GM19238 (cell line): ENCODE measurements at regions not wholly inside any gene's neighbourhood (a gene's known extent, or its start where the extent isn't known, plus 50 kb on each side); places are given as distances from the start of the nearest gene placed in this dataset.
"Not testable (repeated sequence)": the region's sequence is repeated elsewhere in the genome, so short reads cannot be mapped to it uniquely, and the experiment has no call there.

Experiments
- DNase-seq: peaks from one replicate; pipeline ENCODE4 v3.0.0; 2011; ENCODE audit warnings: low spot score; ENCODE audit not compliant: insufficient read length

DNA sequence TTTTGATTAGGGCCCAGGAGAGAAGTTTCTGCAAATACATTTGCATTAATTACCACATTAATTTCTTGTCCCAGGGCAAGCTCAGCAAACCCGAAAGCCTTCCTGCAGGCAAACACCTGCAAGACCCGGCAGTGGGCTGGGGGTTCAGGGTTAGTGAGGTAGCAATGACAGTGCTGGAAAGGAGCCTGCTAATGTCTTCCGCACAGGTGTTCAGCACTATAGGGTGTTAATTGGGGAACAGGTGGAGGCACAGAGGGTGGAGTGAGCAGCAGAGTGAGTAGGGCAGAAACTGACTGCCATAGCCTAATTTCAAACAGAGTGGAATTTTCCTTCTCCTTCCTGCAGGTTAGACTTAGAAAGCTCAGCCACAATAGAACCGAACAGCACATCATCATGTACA is 50.9 kb upstream of the UBASH3B start:
- no peak for DNase-seq

DNA sequence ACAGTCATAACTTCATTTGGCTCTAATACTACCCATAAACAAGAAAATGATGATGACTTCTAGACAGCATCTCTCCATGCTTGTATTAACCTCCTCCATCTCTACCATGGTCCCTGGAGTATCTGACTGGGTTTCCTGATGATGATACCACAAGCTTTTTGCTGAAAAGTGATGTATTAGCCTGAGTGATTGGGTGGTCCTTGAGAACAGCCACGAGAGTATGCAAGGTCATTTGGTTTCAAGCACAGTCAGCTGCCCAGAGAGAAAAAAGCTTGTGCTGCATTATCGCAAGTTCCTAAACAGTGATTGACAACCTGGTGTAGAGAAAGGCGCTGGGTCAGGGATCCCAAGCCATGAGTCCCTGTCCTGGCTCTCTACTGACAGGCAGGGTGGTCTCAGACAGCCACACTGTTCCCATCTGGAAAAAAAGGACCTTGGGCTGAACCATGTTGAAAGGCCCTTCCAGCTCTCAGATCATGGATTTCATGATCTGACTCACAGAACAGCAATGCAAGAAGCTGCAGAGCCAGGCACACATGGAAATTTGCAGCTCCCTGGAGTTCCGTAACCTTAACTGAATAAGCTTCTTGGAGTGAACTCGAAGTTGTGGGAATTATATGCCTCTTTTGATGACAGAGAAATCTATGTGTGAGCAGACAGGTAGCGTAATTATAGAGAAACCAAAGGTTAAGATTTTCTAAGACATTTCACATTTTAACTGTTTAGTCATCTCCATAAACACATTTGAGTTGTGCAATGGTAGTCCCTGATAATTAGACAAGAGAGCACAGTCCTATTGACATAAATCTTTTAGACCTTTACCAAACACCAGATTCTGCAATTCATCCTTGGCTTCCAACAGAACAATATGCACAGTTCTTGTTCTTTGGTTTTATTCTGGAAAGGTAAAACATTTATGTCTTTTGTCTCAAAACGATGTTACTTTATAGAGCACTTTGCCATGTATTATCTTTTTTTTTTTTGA is 54.1 kb upstream of the UBASH3B start:
- no peak for DNase-seq

DNA sequence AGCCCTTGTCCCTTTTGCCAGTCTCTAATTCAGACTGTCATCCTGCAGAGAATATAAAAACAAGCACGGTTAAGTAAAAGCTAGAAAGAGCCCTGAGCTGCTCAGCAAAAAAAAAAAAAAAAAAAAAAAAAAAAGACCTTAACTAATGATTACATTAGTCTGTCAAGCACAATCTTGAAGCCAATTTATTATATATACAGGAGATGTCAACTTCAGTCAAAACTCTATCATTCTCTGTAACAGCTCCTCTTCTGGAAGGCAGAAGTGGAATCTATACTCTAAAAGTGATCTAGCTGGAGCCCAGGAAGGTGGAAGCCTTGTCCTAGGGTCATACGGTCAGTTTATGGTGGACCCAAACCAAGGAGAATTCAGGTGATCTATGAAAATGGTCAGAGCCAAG is 55.2 kb upstream of the UBASH3B start:
- DNase-seq = no peak

DNA sequence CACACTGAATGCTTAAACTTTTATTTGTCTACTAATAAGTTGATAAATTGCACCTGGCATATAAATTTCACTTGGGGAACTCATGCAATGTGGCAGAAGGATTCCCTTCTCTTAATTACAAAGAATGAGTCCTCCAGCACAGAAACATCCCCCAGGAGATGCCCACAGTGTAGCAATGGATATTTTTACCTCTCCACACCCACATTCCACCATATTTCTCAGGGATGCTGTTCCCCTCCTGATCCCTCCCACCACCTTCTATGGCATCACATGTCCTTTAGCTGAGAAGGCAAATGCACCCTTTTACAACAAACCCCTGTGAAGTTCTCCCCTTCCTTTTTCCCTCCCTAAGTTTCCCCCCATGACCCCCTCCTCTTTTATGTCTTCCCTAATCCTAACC is 56.1 kb upstream of the UBASH3B start:
- no peak for DNase-seq

DNA sequence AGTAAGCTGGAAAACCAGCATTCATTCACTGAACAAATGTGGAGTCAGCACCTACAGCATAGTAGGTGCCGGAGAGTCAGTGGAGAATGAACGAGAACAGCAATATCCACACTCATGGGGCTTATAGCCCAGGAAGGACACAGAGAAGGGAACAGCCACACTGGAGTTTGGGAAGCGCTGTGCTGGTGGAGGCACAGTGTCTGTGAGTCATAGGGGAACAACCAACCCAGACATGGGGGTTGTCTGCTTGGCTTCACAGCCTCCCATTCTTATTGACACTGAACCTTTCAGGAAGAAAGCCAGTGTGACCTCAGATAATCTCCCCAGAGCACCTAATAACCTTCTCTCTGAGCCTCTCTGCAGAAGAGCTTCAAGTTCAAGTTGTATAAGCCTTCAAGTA is 56.6 kb upstream of the UBASH3B start:
- no peak for DNase-seq

DNA sequence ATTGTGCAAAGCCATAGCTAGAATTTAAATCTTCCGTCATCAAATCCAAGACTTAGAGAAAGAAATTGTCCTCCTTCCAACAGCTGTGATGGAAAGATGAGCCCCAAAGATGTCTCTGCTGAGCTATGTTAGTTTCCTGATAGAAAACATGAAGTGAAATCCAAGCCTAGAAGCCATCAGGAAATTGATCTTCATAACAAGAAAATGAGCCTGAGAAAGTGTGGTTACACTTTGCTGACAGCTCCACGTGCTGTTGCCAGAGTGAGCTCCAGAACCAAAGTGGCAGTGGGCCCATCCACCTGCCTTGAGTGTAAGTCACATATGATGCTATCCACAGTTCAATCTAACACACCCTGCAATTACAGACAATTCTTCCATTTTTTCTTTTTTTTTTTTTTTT is 58.0 kb upstream of the UBASH3B start:
- no peak for DNase-seq

DNA sequence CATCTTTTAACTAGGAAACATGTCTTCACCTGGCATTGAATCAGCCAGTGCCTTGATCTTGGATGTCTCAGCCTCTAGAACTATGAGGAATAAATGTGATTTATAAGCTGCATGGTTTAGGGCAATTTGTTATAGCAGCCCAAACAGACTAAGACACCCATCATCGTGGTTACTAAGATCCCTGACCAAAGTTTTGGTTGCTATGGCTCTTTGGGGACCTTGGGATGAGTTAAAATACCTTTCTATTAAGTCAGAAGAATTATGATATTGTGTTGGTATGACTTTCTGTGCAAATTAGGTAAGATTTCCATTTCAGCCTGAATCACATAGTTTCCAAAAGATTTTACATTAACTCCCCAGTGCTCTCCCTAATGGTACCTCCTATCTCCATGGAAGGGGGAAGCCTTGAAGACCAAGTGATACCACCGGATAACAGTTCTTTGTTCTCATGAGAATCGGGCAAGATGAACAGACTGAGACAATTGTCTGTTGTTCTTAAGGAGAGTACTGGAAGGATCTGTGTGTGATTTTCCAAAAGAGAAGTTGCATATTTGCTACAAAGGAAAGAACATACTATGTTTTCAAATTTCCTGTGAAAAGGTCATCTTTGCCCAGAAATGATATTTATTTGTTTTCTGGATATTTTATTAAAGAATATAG is 60.4 kb upstream of the UBASH3B start:
- DNase-seq = no peak

DNA sequence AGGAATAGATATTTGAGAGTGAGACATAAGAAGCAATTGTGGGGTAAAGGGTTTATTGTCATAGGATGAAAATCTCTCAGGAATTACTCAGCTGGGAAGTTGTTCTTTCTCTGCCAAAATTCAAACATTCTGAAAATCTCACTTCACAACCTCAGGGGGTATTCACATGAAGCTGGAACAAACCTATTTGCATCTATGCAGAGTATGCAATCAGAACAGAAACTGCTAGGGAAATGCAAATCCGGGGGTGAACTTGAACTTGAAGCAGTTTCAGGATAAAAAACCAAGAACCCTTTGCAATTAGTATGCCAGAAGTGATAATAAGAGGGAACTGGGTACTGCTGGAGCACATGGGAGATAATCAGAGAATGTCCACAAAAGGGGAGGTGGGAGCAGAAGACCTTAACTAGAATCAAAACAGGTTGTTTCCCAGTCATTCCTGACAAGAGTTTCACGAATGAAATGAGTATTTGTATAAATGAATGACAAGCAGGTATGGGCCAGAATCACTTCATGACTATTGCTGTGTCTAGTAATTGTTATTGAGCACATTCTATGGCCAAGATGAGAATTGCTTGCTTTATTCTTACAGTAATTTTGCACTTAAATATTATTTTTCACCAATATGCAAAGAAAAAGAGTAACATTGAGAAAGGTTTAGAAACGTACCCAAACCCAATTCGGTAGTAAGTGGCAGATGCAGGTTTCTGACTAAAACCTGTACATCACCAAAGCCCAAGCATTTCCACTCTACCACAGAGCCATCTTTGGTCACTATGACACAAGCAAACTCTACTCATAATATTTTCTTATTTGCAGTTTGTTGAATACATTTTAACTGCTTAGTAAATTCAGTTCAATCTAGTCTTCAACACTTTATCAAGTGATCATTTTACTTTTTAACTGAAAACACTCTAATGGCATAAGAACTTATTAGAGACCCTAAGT is 61.8 kb upstream of the UBASH3B start:
- DNase-seq = no peak

DNA sequence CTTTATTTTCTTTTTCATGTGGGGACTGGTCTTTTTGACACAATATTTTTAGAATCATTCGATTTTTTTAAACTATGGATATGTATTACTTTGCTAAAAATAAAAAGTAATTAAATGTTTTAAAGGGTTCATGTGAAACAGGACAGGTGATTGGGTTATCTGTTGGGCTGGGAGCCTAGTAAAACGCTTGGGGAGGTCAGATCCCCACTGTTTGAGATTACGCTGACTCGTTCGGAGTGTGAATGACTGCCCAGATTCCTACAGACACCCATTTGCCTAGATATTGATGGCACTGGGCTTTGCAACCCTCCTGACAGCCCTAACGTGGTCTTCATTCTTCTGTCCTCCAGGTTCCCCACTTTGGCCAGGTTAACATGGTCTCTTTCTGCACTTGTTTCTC is 62.9 kb upstream of the UBASH3B start:
- no peak for DNase-seq

DNA sequence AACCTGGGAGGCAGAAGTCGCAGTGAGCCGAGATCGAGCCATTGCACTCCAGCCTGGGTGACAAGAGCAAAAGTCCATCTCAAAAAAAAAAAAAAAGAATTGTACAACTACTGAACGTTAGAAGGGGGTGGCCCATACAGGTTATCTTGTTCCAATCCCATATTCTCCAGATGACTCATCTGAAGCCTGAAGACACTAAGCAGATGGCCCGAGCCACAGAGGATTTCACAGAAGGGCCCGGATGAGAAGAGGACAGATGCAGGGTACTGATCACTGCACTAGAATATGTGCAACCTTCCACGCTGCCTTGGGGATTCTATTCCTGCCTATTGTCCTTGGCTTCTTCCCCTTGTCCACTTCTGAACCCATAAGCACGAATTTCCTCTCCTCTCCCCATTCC is 70.9 kb upstream of the UBASH3B start:
- no peak for DNase-seq

DNA sequence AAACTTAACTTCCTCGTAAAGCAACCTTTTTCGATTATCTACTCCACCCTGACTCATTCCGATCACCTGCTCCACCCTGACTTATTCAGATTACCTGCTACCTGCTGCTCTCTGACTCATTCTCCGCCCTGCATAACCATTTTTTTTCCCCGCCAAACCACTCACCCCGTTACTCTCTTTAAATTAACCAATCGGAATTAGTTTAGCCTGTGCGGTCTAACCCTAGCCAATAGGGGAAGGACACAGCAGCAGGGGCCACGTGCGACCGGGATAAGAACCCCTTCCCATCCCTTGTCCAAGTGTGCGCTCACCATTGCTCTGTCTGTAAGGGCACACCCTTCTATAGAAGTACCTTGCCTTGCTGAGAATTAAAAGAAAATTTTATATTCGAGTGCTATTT is 75.5 kb upstream of the UBASH3B start:
- not testable (repeated sequence) for DNase-seq

DNA sequence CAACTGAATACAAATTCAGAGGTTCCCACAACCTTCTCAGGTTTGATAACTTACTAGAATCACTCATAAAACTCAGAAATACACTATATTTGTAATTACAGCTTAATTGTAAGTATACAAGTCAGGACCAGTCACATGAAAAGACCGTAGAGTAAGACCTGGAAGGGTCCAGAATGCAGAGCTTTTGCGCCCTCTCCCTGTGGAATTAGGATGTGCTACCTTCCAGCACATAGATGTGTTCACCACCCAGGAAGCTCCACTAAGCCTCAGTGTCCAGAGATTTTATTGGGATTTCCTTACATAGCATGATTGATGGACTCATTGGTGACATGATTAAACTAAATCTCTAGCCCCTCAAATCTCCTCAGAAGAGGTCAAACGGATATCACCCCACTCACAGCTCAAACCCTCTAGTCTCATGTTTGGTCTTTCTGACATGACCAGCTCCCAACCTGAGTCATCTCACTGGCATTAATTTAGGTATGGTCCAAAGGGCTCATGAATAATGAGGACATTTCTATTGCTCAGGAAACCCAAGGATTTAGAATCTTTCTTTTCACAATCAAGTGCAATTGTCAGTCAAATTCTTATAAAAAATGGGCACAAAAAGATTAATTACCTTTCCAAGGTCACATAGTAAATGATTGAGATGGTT is 77.2 kb upstream of the UBASH3B start:
- no peak for DNase-seq

DNA sequence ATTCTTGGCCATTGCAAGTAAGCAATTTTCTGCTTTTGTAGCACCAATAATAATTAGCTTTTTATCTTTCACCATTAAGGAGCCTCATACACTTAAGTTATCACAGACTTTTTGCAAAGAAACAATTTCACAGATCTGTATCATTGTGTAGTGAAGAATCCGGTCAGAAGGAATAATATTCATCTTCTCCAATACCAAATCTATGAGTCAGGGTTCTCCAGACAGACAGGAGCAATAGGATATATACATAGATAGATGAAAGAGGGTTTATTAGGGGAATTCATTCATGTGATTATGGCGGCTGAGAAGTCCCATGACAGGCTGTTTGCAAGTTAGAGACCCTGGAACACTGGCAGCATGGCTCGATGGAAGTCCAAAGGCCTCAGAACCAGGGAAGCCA is 82.9 kb upstream of the UBASH3B start:
- DNase-seq = no peak

DNA sequence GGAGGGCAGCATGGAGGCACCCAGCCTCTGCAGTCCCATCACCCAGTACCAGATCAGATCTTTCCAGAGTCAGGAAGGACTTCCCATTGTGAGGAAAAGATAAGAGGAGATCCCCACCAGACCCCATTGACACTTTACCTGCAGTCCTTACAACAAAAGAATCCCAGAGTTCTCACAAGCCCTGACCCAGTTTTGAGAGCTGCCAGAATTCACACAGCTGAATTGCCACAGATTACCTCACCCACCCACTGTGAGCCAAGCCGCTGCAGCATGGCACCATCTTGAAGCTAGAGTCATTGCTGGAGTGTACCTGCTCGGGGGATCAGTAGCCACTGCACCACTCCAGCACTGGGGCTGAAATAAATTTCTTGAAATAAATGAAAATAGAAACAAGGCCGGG is 91.8 kb upstream of the UBASH3B start:
- DNase-seq = no peak

DNA sequence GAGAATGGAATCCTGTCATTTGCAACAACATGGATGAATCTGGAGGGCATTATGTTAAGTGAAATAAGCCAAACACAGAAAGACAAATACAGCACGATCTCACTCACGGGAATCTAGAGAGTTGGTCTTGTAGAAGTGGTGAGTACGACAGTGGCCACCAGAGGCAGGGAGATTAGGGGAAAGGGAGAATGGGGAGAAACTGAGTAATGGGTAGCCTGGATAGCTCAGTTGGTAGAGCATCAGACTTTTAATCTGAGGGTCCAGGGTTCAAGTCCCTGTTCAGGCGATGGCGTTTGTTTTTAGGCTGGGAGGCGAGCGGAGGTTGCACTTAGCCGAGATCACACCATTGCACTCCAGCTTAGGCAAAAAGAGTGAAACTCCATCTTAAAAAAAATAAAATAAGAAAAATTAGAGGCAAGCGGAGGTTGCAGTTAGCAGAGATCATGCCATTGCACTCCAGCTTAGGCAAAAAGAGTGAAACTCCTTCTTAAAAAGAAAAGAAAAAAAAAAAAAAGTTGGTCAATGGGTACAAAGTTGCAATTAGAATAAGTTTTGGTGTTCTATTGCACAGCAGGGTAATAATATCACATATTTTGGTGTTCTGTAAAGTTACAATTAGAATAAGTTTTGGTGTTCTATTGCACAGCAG is 95.7 kb upstream of the UBASH3B start:
- DNase-seq = no peak

DNA sequence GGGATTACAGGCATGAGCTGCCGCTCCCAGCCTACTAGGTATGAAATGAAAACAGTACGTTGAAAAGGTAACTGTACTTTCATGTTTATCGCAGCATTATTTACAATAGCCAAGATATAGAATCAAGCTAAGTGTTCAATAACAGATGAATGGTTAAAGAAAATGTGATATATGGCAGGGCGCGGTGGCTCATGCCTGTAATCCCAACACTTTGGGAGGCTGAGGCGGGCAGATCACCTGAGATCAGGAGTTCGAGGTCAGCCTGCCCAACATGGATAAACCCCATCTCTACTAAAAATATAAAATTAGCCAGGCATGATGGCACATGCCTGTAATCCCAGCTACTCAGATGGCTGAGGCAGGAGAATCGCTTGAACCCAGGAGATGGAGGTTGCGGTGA is 96.3 kb upstream of the UBASH3B start:
- DNase-seq = not testable (repeated sequence)

DNA sequence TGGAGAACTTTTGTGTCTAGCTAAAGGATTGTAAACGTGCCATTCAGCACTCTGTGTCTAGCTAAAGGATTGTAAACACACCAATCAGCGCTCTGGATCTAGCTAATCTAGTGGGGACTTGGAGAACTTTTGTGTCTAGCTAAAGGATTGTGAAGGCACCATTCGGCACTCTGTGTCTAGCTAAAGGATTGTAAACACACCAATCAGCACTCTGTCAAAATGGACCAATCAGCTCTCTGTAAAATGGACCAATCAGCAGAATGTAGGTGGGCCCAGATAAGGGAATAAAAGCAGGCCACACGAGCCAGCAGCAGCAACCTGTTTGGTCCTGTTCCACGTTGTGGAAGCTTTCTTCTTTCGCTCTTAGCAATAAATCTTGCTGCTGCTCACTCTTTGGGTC is 98.4 kb upstream of the UBASH3B start:
- DNase-seq = not testable (repeated sequence)

DNA sequence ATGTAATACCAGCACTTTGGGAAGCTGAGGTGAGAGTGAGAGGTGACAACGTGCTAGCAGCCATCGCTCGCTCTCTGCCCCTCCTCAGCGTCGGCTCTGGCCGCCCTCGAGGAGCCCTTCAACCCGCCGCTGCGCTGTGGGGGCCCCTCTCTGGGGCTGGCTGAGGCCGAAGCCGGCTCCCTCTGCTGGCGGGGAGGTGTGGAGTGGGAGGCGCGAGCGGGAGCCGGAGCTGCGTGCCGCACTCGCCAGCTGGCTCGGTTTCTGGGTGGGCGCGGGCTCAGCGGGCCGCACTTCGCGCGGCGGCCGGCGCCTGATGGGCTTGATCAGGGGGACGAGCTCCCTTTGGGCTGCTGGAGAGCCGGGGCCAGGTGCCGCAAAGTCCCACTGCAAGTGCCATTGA is 98.9 kb upstream of the UBASH3B start:
- no peak for DNase-seq

DNA sequence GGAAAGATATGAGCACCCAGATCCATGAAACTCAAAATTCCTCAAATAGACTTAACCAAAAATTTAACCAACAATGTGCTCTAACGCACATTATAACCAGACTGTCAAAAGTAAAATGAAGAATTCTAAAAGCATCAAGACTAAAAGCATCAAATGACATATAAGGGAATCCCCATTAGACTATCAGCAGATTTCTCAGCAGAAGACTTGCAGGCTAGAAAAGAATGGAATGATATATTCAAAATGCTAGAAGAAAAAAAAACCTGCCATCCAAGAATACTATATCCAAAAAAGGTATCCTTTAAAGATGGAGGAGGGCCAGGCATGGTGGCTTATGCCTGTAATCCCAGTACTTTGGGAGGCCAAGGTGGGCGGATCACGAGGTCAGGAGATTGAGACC is 117.5 kb upstream of the UBASH3B start:
- no peak for DNase-seq

DNA sequence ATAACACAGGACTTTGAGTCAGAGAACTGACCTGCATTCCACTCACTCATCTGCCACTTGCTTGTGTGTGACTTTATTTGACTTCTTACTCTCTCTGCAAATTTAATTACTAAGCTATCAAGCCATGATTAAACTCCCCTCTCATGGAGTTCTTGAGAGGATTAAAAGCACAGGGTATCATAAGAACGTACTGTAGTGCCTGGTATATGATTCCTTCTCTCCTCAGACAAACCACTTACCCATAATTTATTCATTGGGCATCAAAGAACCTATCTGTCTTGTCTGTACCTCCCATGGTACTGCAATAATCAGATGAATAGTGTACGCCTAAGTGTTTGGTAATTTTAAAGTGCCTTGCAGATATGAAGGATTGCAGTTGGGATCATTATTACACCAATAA is 130.6 kb upstream of the UBASH3B start:
- no peak for DNase-seq
